Fibroblast of skin of right biceps (primary cell): ENCODE measurements at regions not wholly inside any gene's neighbourhood (a gene's known extent, or its start where the extent isn't known, plus 50 kb on each side); places are given as distances from the start of the nearest gene placed in this dataset.
"Not testable (repeated sequence)": the region's sequence is repeated elsewhere in the genome, so short reads cannot be mapped to it uniquely, and the experiment has no call there.

Experiments
- DNase-seq: peaks from one replicate; pipeline ENCODE4 v3.0.0-alpha.2; 2013

DNA sequence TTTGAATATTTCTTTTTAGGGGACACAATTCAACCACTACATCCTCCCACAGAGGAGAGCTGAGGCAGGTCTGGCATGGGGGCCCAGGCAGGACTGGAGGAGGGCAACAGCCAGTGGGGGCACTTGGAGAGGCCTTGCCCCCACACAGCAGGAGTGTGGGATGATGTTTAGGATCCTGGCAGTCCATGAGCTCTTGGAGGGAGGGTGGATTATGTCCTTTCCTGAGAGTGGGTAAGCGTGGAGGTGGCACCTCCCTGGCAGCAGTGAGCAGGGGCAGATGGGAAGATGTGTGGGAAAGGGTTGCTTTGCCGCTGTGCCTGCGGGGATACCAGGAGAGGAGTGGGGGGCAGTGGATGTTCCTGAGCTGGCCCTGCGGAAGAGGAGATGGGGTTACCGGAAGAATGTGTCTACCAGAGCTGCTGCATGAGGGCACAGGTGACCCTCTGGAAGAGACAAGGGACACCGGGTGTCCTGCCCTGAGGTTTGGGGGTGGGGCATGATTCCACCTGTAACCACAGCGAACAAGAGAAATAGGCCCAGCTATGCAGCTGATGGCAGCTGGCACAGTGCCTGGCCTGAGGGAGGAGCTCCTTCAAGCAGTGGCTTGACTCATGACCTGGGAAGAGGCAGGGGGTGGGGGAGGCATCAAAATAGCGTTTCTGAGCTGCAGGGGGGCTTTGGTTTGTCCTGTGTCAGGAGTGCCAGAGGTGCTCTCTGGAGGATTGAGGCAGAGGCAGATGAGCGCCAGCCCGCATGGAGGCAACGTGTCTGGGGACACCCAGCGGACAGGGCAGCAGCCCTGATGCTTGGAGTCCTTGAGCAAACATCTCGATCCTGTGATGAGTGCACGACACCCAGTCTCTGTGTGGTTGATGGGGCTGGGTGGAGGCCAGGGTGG is 123.9 kb upstream of the TMPRSS2 start:
- peak; percentile 77 for DNase-seq

DNA sequence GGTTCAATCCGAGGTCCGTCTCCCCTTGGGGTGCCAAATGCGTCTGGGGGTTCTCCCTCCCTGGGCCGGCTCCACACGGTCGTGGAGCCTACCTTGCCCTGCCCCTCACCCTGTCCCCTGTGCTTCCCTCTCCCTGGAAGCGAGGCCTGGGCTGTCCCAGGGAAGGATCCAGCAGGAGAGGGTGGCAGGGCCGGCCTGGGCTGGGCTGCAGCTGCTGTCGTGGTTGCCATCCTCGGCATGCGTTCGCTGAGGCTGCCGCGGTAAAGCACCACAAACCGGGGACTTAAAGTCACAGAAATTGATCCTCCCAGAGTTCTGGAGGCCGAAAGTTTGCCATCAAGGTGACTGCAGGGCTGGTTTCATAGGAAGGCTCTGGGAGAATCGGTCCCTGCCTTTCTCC is 123.0 kb upstream of the TMPRSS2 start:
- DNase-seq, result no peak

DNA sequence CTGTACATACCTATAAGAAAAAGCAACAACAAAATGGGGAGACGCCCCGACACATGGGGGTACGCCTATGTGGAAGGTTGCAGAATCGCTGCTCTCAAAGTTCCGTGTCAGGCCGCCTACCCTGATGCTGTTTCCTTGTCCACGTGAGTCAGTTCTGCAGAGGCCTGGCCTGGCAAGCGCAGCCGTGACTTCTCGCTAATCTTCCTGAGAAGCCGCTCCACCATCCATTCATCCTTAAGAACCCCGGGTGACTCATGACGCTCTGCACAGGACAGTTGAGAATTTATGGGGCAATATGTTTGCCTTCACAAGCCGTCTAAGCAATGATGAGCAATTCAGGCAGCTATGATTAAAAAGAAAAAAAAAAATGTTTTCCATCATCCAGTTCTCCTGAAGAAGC is 122.3 kb upstream of the TMPRSS2 start:
- DNase-seq, result peak; percentile 100

DNA sequence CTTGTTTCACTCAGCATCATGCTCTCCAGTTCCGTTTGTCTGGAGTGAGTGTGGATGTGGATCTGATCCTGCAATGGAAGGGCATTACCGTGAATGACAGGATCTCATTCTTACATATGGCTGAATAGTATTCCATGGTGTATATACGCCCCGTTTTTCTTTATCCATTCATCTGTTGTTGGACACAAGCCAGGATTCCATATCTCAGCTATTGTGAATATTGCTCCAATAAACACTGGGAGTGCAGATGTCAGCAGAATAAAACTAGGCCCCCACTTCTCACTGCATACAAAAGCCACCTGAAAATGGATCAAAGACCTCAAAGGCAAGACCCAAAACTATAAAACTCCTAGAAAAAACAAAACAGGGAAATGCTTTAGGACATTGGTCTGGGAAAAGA is 120.3 kb upstream of the TMPRSS2 start:
- no peak for DNase-seq

DNA sequence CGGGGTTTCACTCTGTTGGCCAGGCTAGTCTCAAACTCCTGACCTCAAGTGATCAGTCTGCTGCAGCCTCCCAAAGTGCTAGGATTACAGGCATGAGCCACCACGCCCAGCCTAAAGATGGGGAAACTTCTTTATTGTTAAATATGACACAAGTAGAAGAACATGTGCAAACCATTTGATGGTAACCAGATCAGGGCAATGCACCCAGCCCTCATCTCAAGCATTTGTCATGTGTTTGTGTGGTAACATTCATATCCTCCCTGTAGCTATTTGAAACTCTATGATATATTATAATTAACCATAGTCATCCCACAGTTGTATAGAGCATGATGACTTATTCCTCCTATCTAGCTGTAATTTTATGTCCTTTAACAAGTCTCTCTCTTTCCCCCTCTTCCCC is 119.5 kb upstream of the TMPRSS2 start:
- peak; percentile 92 for DNase-seq

DNA sequence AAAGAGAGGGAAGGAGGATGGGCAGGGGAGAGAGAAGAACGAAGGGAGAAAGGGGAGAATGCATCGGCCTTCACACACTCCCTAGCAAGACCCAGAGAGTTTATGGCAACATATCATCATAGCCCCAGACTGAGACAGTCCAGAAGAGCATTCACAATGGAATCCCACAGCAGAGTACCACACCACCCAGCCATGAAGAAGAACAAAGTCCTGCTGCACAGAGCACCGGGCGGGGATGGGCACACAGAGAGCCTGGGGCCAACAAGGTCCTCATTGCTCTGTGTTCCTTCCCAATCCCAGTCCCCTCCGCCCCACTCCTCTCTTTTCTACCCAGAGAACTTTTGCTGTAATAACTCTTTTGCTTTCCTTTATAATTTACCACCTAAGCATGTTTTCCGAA is 118.1 kb upstream of the TMPRSS2 start:
- DNase-seq, result no peak

GRCh38 chr21:41625428-41625827 is 117.5 kb upstream of the TMPRSS2 start:
- DNase-seq, result no peak

DNA sequence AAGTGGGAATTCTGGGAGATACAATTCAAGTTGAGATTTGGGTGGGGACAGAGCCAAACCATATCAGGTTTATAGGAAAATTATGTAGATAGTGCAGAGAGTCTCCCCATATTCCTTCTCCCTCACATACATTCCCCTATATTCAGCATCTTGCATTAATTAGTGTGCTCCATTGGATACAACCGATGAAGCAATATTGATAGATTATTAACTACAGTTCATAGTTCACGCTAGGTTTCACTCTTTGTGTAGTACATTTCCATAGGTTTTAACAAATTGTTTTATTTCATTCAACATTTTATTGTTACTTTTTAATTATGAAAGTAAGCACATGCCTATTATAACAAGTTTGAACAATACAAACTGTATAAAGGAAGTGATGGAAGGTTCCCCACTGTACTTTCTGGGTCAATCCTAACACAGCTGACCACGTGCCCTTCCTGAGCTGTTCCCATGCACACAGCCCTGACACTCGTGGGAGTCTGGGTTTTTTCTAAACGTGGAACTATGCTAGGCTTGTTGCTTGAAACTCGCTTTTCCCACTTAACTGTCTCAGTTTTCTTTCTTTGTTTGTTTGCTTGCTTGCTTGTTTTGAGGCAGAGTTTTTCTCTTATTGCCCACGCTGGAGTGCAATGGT is 116.8 kb upstream of the TMPRSS2 start:
- no peak for DNase-seq

DNA sequence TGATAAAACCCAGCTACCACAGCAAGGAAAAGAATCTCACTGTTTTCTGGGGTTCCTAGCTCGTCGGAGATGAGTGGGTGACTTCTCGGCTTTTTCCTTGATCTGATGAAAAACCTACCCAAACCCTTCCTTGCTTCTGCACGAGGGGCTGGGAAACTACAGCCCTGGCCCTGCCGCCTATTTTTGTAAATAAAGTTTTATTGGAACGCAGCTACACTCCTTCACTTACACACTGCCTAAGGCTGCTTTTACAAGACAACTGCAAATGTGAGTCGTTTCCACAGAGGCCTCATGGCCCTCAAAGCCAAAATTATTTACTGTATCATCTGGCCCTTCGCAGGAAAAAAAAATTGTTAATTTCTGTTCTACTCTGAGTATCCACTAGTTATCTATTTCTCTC is 116.0 kb upstream of the TMPRSS2 start:
- DNase-seq, result no peak

DNA sequence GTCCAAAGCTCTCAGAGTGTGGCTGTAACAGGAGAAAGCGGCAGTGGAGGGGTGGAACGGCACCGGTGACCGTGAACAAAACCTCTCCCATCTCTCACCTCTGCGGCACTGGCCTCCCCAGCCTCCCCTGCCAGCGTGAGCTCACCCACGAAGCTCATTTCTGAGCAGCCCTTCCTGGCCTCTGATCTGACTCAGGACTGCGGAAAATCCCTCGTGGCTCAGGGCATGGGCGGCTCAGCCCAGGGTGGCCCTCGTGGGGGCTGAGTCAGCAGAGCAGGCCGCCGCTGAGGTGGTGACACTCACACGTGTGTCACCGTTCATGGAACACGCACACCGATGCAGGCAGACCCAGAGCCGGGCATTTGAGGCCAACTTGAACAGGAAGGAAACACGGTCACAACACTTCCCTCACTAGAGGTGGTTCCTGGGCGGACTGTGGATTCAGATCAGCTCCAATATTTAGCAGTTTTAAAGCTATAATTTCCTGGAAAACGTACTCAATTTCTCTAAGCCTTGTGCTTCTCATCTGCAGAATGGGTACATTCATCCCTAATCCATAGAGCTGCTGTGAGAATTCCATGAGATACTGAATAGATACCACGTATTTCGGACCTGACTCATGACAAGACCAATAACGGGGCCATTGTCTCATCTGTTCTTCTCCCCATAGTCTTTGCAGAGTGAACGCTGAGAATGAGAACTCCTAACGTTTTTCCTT is 115.0 kb upstream of the TMPRSS2 start:
- DNase-seq, result peak; percentile 64

GRCh38 chr21:41622201-41622600 is 114.2 kb upstream of the TMPRSS2 start:
- no peak for DNase-seq

GRCh38 chr21:41621513-41621912 is 113.6 kb upstream of the TMPRSS2 start:
- no peak for DNase-seq

DNA sequence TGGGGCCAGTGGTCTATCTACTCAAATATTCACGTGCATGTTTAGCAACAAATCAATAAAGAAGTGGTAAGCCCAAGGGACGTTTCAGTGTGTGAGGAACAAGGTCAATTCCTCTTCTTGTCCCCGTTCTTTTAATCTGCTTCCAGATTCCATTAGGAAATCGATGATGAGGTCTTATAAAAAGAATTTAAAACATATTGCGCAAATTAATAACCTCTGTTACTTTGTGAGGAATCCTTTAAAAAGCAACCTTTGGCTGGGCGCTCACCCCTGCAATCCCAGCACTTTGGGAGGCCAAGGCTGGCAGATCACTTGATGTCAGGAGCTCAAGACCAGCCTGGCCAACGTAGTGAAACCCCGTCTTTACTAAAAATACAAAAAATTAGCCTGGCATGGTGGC is 113.0 kb upstream of the TMPRSS2 start:
- DNase-seq, result peak; percentile 63

- DNase-seq, result no peak
These were observed 112.6 kb upstream of the TMPRSS2 start for GRCh38 chr21:41620541-41620940.

DNA sequence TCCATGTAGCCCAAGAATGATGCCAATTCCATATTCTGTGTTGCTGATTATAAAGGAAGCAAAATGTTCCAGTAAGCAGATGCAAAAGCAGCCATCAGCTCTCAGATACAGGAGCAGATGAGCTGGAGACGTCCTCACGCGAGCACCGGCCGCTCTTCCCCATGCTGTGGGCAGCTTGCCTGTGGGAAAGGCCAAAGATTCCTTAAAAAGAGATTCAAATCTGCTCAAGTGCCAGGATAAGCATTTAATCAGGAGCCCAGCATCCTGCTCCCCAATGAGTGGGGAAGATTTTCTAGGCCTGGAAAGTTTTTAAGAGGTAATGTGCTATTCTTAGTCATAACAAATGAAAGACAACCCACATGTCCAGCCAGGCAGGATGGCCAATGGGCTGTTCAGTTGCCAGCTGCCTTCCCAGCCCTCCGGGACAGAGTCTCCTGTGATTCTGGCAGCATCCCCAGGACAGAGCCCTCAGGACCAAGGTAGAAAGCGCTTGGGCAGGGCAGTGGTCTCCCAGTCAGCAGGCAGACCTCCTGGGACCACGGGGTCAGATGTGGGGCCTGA is 108.2 kb upstream of the TMPRSS2 start:
- peak; percentile 91 for DNase-seq

DNA sequence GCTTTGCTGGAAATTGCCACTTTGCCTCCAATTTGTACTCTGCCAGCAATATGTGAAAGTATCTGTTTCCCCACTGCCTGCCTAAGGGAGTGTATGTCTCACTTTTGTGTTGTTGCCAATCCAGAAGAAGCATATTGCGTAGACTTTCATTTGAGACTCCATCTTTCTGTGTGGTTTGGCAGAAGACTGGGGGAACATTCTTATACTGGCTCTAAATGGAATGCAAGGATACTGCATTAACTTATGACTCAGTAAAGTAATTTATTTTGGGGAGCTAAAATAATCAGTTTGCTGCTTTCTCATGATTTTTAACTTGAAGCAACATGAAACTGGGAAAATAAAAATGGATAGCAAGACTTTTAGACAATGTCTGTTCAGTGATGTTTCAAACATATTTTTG is 107.7 kb upstream of the TMPRSS2 start:
- peak; percentile 99 for DNase-seq

GRCh38 chr21:41614511-41614910 is 106.6 kb upstream of the TMPRSS2 start:
- no peak for DNase-seq

DNA sequence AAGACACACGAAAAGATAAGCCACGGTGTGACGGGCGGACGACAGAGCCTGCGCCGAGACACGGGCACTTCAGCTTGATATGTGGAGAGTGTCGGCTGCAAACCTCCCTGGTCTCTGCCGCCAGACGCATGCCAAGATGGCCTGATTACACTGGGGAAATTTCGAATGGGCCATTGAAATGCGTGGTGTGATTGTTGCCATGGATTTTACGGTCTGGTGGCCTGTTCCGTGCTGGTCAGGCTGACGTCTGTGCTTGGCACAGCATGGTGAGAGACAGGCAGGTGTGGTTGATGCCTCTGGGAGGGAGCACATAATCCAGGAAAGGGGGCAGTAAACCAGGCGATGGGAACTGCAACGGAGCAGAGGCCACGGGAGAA is 105.6 kb upstream of the TMPRSS2 start:
- no peak for DNase-seq

DNA sequence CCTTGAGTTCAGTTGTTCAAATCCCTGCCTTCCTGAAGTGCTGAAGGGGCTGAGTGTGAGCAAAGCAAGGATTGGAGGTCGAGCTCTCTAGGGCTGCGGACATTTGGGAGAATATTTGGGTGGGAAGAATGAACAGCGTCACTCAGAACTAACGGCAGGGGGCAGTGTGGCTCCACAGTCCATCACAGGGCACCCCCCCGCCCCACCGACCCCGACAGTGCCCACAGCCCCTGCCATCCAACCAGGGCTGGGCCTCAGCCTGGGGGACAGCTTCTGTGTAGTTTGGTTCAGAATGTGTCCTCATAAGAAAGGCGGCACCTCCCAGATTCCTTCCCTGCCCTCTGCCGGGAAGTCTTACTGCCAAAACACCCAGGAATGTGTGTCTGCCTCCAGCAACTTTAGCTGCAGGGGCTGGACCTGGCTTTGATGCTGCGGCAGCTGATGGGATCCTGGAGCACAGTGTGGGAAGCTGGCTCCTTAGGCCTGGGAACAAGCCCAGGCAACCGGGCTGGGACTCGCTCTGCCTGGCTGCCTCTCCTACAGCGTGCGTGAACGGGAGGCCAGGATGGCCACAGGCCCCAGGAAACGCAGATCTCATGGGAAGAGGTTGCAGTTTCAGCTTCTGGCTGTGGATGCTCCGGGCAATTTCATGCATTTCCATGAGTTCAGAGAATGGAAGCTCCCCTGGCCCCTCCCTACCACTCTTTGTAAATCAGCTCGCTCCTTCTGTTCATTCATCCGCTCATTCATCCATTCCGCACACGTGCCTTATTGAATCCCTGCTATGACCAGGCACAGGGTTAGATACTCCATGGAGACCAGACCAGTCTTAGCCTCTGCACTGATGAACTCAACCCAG is 104.9 kb upstream of the TMPRSS2 start:
- DNase-seq, result peak; percentile 93

- no peak for DNase-seq
These were observed 104.1 kb upstream of the TMPRSS2 start for GRCh38 chr21:41611966-41612606.

DNA sequence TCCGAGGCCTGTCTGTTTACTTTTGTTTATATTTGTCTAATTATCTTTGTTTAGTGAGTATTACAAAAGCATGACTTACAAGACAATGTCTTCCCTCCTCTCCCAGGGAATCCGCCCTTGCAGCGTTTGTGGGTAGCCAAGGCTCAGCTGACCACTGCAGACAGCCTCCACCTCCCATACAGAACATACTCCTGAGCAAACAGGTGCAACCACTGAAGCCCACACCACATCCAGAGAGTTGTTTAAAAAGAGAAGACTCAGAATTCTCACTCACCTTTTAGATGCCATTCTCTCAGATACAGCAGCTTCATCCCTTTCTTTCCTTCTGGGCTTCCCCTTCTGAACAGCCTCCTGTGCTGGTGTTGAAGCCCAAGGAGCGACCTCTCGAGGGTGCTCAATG is 103.5 kb upstream of the TMPRSS2 start:
- DNase-seq, result no peak

DNA sequence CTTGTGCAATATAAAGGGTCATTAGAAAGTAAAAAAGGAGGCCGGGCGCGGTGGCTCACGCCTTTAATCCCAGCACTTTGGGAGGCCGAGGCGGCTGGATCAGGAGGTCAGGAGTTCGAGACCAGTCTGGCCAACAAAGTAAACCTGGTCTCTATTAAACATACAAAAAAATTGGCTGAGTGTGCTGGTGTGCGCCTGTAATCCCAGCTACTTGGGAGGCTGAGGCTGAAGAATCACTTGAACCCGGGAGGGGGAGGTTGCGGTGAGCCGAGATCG is 102.8 kb upstream of the TMPRSS2 start:
- not testable (repeated sequence) for DNase-seq
